GM12878 (cell line): ENCODE measurements at regions not wholly inside any gene's neighbourhood (a gene's known extent, or its start where the extent isn't known, plus 50 kb on each side); places are given as distances from the start of the nearest gene placed in this dataset.

ENCODE experiments used
- ATAC-seq: fragments of 200-7000 bp; cut with Tn5 transposase; 3 replicates; pipeline ENCODE4 v1.9.1; 2020; ENCODE audit warnings: mild to moderate bottlenecking, moderate library complexity
- BruUV-seq: library from RNA; stranded (reverse); fragments of 400-500 nt; replicated peaks from 2 replicates; lab custom pipeline; 2021; lab: Mats Ljungman, UMichigan
- CTCF ChIA-PET: fragments of 300-600 bp; sonication (Branson Sonifier 250); formaldehyde crosslinking; extraction: SDS; loops from one replicate; lab custom pipeline; 2021; ENCODE audit warnings: inconsistent platforms; lab: Yijun Ruan, JAX
- POLR2A ChIA-PET: fragments of 350-600 bp; formaldehyde crosslinking; extraction: SDS; loops from one replicate; lab custom pipeline; 2021; ENCODE audit warnings: inconsistent platforms; lab: Charles Lee
- RAD21 ChIA-PET: fragments of 300-600 bp; sonication (Branson Sonifier 250); formaldehyde crosslinking; loops from one replicate; lab custom pipeline; 2023; ENCODE audit warnings: antibody characterized with exemption; ENCODE audit not compliant: unreplicated experiment; lab: Charles Lee
- SMC1A ChIA-PET: fragments of 300-600 bp; sonication (Branson Sonifier 250); formaldehyde crosslinking; loops from one replicate; lab custom pipeline; 2023; ENCODE audit not compliant: unreplicated experiment, uncharacterized antibody; lab: Charles Lee
- DNase-seq: peaks from one replicate; pipeline ENCODE4 v3.0.0-alpha.2; 2011; ENCODE audit warnings: low read depth, low spot score
- FAIRE-seq: peaks from 3 replicates; lab custom pipeline; 2011; peaks lifted over from hg19 to GRCh38; lab: Jason Lieb, UNC
- H2AFZ ChIP-seq: 2 replicates; pipeline ENCODE4 v1.6.0; 2011; ENCODE audit warnings: low read depth, low read length, control low read depth; ENCODE audit not compliant: control insufficient read depth
- H3K27ac ChIP-seq: 2 replicates; pipeline ENCODE4 v1.5.1; 2011; ENCODE audit warnings: control low read depth; ENCODE audit not compliant: control insufficient read depth, insufficient read depth
- H3K27me3 ChIP-seq, 2 experiments: replicated peaks in 1 of 2; 2 replicates each; pipeline versions ENCODE4 v1.6.0 to v1.6.1; 2011; ENCODE audit warnings: low read length in 1 of 2; ENCODE audit not compliant: control insufficient read depth in 2 of 2, insufficient read depth in 2 of 2
- H3K36me3 ChIP-seq, 2 experiments: 2 replicates each; pipeline ENCODE4 v1.5.1; 2011; ENCODE audit warnings: low read length in 1 of 2; ENCODE audit not compliant: control insufficient read depth in 2 of 2, insufficient read depth in 2 of 2
- H3K4me1 ChIP-seq: 2 replicates; pipeline ENCODE4 v1.6.1; 2011; ENCODE audit warnings: mild to moderate bottlenecking, low read length, moderate library complexity, mixed read lengths; ENCODE audit not compliant: control insufficient read depth, insufficient read depth
- H3K4me2 ChIP-seq: 2 replicates; pipeline ENCODE4 v1.6.0; 2011; ENCODE audit warnings: control low read depth; ENCODE audit not compliant: control insufficient read depth, insufficient read depth
- H3K4me3 ChIP-seq: fragments of 200-600 bp; sonication (generic); 2 replicates; pipeline ENCODE4 v1.5.1; 2016
- H3K79me2 ChIP-seq: 2 replicates; pipeline ENCODE4 v1.6.0; 2011; ENCODE audit warnings: low read length; ENCODE audit not compliant: control insufficient read depth, insufficient read depth
- H3K9ac ChIP-seq: 2 replicates; pipeline ENCODE4 v1.8.0; 2011; ENCODE audit warnings: low read length, control low read depth, mixed read lengths; ENCODE audit not compliant: control insufficient read depth, insufficient read depth
- H3K9me3 ChIP-seq: replicated peaks from 3 replicates; pipeline ENCODE4 v1.5.1; 2011; ENCODE audit warnings: mild to moderate bottlenecking, low read length; ENCODE audit not compliant: control insufficient read depth, insufficient read depth
- H4K20me1 ChIP-seq: 2 replicates; pipeline ENCODE4 v1.6.0; 2011; ENCODE audit not compliant: control insufficient read depth, insufficient read depth
- CHD2 ChIP-seq: IDR thresholded peaks from 2 replicates; pipeline ENCODE4 v1.6.1; 2011; ENCODE audit warnings: low read depth, low read length, improper control_type of control experiment, borderline replicate concordance
- EED ChIP-seq: sonication (generic); IDR thresholded peaks from 2 replicates; pipeline ENCODE4 v1.6.1; 2016; ENCODE audit warnings: antibody characterized with exemption, low read depth
- ESRRA ChIP-seq: IDR thresholded peaks from 2 replicates; pipeline ENCODE4 v1.6.1; 2012; ENCODE audit warnings: mild to moderate bottlenecking, low read length, improper control_type of control experiment
- FOXK2 ChIP-seq: fragments of 450-650 bp; IDR thresholded peaks from 2 replicates; pipeline ENCODE4 v1.6.1; 2017; ENCODE audit warnings: mild to moderate bottlenecking, moderate library complexity
- GABPA ChIP-seq: IDR thresholded peaks from 2 replicates; pipeline ENCODE4 v1.6.1; 2014; ENCODE audit warnings: antibody characterized with exemption, low read depth, mild to moderate bottlenecking, inconsistent platforms
- HCFC1 ChIP-seq: fragments of 150-350 bp; IDR thresholded peaks from 2 replicates; pipeline ENCODE4 v1.6.1; 2014; ENCODE audit warnings: low read length
- MEF2A ChIP-seq: IDR thresholded peaks from 2 replicates; pipeline ENCODE4 v1.6.1; 2011; ENCODE audit warnings: low read depth, mild to moderate bottlenecking, low read length, moderate library complexity; ENCODE audit not compliant: insufficient read depth
- NFYA ChIP-seq: IDR thresholded peaks from 2 replicates; pipeline ENCODE4 v1.6.1; 2011; ENCODE audit warnings: low read depth, mild to moderate bottlenecking, low read length, improper control_type of control experiment, borderline replicate concordance
- RAD21 ChIP-seq: IDR thresholded peaks from 2 replicates; pipeline ENCODE4 v1.6.1; 2011; ENCODE audit warnings: mild to moderate bottlenecking, low read depth, low read length, moderate library complexity; ENCODE audit not compliant: insufficient read depth
- SREBF1 ChIP-seq: IDR thresholded peaks from 2 replicates; pipeline ENCODE4 v1.6.1; 2012; ENCODE audit warnings: mild to moderate bottlenecking, low read length
- in situ Hi-C: fragments of 300-500 bp; cut with MboI; formaldehyde crosslinking; loops from 9 replicates; pipeline ENCODE4 v1.14.3; 2018; ENCODE audit warnings: mixed read lengths
- intact Hi-C: fragments of 100-400 bp; cut with micrococcal nuclease; formaldehyde crosslinking; loops from one replicate; pipeline ENCODE4 v1.14.2; 2022; ENCODE audit not compliant: unreplicated experiment
- TF ChIP-seq, protein P1 (sequence below): fragments of 450-650 bp; IDR thresholded peaks from 2 replicates; pipeline ENCODE4 v1.6.1; 2017; ENCODE audit warnings: mild to moderate bottlenecking, moderate library complexity
- TF ChIP-seq, protein P2 (sequence below): IDR thresholded peaks from 2 replicates; pipeline ENCODE4 v1.6.1; 2012; ENCODE audit warnings: mild to moderate bottlenecking, low read depth, low read length

DNA sequence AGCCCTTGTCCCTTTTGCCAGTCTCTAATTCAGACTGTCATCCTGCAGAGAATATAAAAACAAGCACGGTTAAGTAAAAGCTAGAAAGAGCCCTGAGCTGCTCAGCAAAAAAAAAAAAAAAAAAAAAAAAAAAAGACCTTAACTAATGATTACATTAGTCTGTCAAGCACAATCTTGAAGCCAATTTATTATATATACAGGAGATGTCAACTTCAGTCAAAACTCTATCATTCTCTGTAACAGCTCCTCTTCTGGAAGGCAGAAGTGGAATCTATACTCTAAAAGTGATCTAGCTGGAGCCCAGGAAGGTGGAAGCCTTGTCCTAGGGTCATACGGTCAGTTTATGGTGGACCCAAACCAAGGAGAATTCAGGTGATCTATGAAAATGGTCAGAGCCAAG lies 55.2 kb upstream of the UBASH3B start (continued):
- TF ChIP-seq, protein P1, sequence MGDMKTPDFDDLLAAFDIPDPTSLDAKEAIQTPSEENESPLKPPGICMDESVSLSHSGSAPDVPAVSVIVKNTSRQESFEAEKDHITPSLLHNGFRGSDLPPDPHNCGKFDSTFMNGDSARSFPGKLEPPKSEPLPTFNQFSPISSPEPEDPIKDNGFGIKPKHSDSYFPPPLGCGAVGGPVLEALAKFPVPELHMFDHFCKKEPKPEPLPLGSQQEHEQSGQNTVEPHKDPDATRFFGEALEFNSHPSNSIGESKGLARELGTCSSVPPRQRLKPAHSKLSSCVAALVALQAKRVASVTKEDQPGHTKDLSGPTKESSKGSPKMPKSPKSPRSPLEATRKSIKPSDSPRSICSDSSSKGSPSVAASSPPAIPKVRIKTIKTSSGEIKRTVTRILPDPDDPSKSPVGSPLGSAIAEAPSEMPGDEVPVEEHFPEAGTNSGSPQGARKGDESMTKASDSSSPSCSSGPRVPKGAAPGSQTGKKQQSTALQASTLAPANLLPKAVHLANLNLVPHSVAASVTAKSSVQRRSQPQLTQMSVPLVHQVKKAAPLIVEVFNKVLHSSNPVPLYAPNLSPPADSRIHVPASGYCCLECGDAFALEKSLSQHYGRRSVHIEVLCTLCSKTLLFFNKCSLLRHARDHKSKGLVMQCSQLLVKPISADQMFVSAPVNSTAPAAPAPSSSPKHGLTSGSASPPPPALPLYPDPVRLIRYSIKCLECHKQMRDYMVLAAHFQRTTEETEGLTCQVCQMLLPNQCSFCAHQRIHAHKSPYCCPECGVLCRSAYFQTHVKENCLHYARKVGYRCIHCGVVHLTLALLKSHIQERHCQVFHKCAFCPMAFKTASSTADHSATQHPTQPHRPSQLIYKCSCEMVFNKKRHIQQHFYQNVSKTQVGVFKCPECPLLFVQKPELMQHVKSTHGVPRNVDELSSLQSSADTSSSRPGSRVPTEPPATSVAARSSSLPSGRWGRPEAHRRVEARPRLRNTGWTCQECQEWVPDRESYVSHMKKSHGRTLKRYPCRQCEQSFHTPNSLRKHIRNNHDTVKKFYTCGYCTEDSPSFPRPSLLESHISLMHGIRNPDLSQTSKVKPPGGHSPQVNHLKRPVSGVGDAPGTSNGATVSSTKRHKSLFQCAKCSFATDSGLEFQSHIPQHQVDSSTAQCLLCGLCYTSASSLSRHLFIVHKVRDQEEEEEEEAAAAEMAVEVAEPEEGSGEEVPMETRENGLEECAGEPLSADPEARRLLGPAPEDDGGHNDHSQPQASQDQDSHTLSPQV = no peak
- TF ChIP-seq GABPA (no peak), HCFC1 (no peak), SREBF1 (no peak), RAD21 (no peak), ESRRA (no peak), FOXK2 (no peak)

DNA sequence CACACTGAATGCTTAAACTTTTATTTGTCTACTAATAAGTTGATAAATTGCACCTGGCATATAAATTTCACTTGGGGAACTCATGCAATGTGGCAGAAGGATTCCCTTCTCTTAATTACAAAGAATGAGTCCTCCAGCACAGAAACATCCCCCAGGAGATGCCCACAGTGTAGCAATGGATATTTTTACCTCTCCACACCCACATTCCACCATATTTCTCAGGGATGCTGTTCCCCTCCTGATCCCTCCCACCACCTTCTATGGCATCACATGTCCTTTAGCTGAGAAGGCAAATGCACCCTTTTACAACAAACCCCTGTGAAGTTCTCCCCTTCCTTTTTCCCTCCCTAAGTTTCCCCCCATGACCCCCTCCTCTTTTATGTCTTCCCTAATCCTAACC lies 56.1 kb upstream of the UBASH3B start:
- TF ChIP-seq CHD2 (no peak), MEF2A (no peak), EED (no peak), NFYA (no peak)
- TF ChIP-seq, protein P2, sequence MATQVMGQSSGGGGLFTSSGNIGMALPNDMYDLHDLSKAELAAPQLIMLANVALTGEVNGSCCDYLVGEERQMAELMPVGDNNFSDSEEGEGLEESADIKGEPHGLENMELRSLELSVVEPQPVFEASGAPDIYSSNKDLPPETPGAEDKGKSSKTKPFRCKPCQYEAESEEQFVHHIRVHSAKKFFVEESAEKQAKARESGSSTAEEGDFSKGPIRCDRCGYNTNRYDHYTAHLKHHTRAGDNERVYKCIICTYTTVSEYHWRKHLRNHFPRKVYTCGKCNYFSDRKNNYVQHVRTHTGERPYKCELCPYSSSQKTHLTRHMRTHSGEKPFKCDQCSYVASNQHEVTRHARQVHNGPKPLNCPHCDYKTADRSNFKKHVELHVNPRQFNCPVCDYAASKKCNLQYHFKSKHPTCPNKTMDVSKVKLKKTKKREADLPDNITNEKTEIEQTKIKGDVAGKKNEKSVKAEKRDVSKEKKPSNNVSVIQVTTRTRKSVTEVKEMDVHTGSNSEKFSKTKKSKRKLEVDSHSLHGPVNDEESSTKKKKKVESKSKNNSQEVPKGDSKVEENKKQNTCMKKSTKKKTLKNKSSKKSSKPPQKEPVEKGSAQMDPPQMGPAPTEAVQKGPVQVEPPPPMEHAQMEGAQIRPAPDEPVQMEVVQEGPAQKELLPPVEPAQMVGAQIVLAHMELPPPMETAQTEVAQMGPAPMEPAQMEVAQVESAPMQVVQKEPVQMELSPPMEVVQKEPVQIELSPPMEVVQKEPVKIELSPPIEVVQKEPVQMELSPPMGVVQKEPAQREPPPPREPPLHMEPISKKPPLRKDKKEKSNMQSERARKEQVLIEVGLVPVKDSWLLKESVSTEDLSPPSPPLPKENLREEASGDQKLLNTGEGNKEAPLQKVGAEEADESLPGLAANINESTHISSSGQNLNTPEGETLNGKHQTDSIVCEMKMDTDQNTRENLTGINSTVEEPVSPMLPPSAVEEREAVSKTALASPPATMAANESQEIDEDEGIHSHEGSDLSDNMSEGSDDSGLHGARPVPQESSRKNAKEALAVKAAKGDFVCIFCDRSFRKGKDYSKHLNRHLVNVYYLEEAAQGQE = no peak
- Histone ChIP-seq H3K9me3 (no peaks in the 10 kb centered on the region), H3K4me2 (no peak overlapping the region), H3K36me3 (no peaks in the 10 kb centered on the region), H2AFZ (no peak overlapping the region), H3K4me3 (no peak overlapping the region), H3K4me1 (no peaks in the 10 kb centered on the region), H4K20me1 (no peaks in the 10 kb centered on the region), H3K27me3 (no peaks in the 10 kb centered on the region; a peak in 2 of 4 replicates), H3K79me2 (no peaks in the 10 kb centered on the region), H3K27ac (no peak overlapping the region), H3K9ac (no peak overlapping the region)
- BruUV-seq = no TSS peak
- no peak for FAIRE-seq
- ATAC-seq = no peak
- ChIA-PET RAD21 (no interaction called here), SMC1A (no interaction called here), POLR2A (interaction anchor here (0.6 kb wide), 1 partner anchor 41 kb away, joined by 8 read pairs; no protein-coding TSS in a partner anchor), CTCF (no interaction called here)
- in situ Hi-C loops = no loop called here
- DNase-seq = no peak
- intact Hi-C loops = no loop called here
